Upper lobe of left lung (tissue), 4 donors: ENCODE measurements at regions not wholly inside any gene's neighbourhood (a gene's known extent, or its start where the extent isn't known, plus 50 kb on each side); places are given as distances from the start of the nearest gene placed in this dataset.

Source experiments
- EP300 ChIP-seq, 4 donors: sonication (generic); formaldehyde crosslinking; IDR thresholded peaks; one replicate each; pipeline ENCODE4 v1.5.1; 2017; ENCODE audit warnings: antibody characterized with exemption in 4 of 4, control low read depth in 2 of 4
- POLR2A ChIP-seq, 4 donors: fragments of 450-650 bp; IDR thresholded peaks; one replicate each; pipeline ENCODE4 v1.5.1; 2016 to 2017; ENCODE audit warnings: antibody characterized with exemption in 4 of 4, mild to moderate bottlenecking in 2 of 4
- POLR2AphosphoS5 ChIP-seq, 2 donors: sonication (generic); formaldehyde crosslinking; IDR thresholded peaks; one replicate each; pipeline ENCODE4 v1.5.1; 2017; ENCODE audit warnings: antibody characterized with exemption in 2 of 2
- TF ChIP-seq, protein P1 (sequence below), 6 experiments: fragments of 450-650 bp in 4 of 6; fragments of 200-600 bp in 2 of 6; sonication (generic) in 2 of 6; IDR thresholded peaks; one replicate each; pipeline ENCODE4 v1.5.1; 2016 to 2019; ENCODE audit warnings: antibody characterized with exemption in 6 of 6

DNA sequence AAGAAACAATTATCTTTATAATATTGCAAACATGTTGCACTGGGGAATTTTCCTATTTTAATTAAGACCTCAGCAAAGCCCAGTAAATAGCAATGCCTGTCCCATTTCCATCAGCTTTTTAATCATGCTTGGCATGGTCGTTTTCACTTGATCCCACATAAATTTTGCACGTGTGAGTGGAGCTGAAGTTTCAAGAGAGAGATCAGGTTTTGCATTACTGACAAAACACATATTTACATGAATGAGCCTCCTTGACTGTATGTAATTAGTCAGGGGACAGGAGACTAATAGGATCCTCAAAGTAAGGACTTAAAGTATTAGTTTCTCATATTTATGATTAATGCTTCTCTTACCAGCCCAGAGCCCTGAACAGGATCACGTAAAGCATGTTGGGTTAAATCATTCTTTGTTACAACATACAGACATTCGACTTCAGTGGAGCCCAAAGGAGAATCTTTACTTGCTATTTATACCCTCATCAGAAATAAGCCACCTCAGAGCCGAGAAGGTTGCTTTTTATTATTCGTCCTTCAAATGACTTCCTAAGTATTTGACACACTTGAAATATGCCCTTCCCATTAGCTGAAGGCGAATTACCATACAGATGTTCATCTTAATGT lies 711.3 kb downstream of the GALR1 start:
- TF ChIP-seq, protein P1, sequence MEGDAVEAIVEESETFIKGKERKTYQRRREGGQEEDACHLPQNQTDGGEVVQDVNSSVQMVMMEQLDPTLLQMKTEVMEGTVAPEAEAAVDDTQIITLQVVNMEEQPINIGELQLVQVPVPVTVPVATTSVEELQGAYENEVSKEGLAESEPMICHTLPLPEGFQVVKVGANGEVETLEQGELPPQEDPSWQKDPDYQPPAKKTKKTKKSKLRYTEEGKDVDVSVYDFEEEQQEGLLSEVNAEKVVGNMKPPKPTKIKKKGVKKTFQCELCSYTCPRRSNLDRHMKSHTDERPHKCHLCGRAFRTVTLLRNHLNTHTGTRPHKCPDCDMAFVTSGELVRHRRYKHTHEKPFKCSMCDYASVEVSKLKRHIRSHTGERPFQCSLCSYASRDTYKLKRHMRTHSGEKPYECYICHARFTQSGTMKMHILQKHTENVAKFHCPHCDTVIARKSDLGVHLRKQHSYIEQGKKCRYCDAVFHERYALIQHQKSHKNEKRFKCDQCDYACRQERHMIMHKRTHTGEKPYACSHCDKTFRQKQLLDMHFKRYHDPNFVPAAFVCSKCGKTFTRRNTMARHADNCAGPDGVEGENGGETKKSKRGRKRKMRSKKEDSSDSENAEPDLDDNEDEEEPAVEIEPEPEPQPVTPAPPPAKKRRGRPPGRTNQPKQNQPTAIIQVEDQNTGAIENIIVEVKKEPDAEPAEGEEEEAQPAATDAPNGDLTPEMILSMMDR (IDR thresholded peaks at IDR 0.05) = no peak
- TF ChIP-seq POLR2A (IDR thresholded peaks at IDR 0.05) (no peak), POLR2AphosphoS5 (IDR thresholded peaks at IDR 0.05) (no peak), EP300 (IDR thresholded peaks at IDR 0.05) (no peak)
